GM06990 (cell line): ENCODE measurements at regions not wholly inside any gene's neighbourhood (a gene's known extent, or its start where the extent isn't known, plus 50 kb on each side); places are given as distances from the start of the nearest gene placed in this dataset.
"Not testable (repeated sequence)": the region's sequence is repeated elsewhere in the genome, so short reads cannot be mapped to it uniquely, and the experiment has no call there.

Experiments
- DNase-seq: peaks from one replicate; pipeline ENCODE4 v3.0.0-alpha.2; 2011; ENCODE audit not compliant: insufficient read length; ENCODE audit errors: extremely low read depth
- H3K27me3 ChIP-seq: replicated peaks from 2 replicates; pipeline ENCODE4 v1.6.0; 2011; ENCODE audit warnings: low read length; ENCODE audit not compliant: control insufficient read depth, insufficient read depth
- H3K36me3 ChIP-seq: 2 replicates; pipeline ENCODE4 v1.5.1; 2011; ENCODE audit warnings: low read length; ENCODE audit not compliant: control insufficient read depth, insufficient read depth
- H3K4me3 ChIP-seq: replicated peaks from 2 replicates; pipeline ENCODE4 v1.5.1; 2011; ENCODE audit warnings: low read depth, mild to moderate bottlenecking, control low read depth, low read length
- CTCF ChIP-seq: IDR thresholded peaks from 2 replicates; pipeline ENCODE4 v1.5.1; 2011; ENCODE audit warnings: low read length, control low read depth, mild to moderate bottlenecking, inconsistent platforms; ENCODE audit not compliant: insufficient read depth, poor library complexity, severe bottlenecking

- DNase-seq = peak; percentile 47
- no peaks in the 10 kb centered on the region for H3K27me3 ChIP-seq
- H3K36me3 ChIP-seq = no peaks in the 10 kb centered on the region
- H3K4me3 ChIP-seq = no peak overlapping the region
- TF ChIP-seq CTCF = peak; percentile 85
Measured at GRCh38 chr2:42974721-42975717, 182.6 kb upstream of the HAAO start.

DNA sequence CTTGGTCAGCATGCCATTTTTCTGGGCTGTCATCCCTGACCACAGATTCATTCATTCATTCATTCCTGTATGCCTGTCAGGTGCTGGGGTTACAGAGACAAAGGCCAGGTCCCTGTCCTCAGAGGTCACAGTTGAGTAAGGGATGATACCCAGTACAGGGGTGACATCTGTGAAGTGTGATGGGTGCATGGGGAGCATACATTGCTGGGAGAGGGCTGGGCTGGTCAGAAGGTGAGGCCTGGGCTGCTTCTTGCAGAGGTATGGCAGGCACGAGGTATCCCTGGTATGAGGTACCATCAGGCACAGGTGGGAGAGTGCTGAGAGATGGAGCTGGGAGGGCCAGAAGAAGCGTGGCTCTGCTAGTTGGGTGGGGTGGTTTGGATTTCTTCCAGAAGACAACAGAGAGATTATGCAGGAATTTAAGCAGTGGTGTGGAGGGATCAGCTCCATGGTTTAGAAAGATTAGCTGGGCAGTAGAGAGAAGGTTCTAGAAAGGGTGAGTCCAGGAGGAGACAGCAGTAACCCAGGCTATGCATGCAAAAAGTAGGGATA is 181.9 kb upstream of the HAAO start:
- DNase-seq = no peak
- no peak for TF ChIP-seq CTCF
- no peaks in the 10 kb centered on the region for H3K36me3 ChIP-seq
- H3K4me3 ChIP-seq = no peak overlapping the region
- no peaks in the 10 kb centered on the region for H3K27me3 ChIP-seq

- Histone ChIP-seq H3K4me3 (no peak overlapping the region), H3K36me3 (no peaks in the 10 kb centered on the region), H3K27me3 (no peaks in the 10 kb centered on the region)
- DNase-seq = no peak
- TF ChIP-seq CTCF = no peak
Measured at GRCh38 chr2:42973726-42974125, 181.3 kb upstream of the HAAO start.

DNA sequence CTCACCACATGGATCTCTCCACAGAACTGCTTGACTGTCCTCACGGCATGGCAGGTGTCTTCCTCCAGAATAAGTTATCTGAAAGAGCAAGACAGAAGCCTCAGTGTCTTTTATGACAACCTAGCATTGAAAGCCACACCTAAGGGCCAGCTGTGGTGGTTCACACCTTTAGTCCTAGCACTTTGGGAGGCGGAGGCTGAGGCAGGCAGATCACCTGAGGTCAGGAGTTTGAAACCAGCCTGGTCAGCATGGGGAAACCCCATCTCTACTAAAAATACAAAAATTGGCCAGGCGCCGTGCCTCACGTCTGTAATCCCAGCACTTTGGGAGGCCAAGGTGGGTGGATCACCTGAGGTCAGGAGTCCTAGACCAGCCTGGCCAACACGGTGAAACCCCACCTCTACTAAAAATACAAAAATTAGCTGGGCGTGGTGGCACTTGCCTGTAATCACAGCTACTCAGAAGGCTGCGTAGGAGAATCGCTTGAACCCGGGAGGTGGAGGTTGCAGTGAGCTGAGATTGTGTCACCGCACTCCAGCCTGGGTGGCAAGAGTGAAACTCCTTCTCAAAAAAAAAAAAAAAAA is 180.6 kb upstream of the HAAO start:
- not testable (repeated sequence) for H3K4me3 ChIP-seq, H3K36me3 ChIP-seq, DNase-seq, H3K27me3 ChIP-seq

GRCh38 chr2:42971947-42972736 is 179.8 kb upstream of the HAAO start:
- H3K4me3 ChIP-seq = no peak overlapping the region; the same call in 1 of the 2 replicates
- DNase-seq = no peak
- no peak for TF ChIP-seq CTCF
- no peaks in the 10 kb centered on the region for H3K36me3 ChIP-seq
- H3K27me3 ChIP-seq = no peaks in the 10 kb centered on the region
